ENCODE measurements at regions not wholly inside any gene's neighbourhood (a gene's known extent, or its start where the extent isn't known, plus 50 kb on each side); places are given as distances from the start of the nearest gene placed in this dataset.

- Histone ChIP-seq H3K4me1 (ENCODE audit: insufficient read depth, low read length) (no peaks in the 10 kb centered on the region), H4K20me1 (ENCODE audit: insufficient read depth, low read length) (no peaks in the 10 kb centered on the region), H3K79me2 (ENCODE audit: insufficient read depth, low read length) (no peaks in the 10 kb centered on the region), H3K27me3 (ENCODE audit: insufficient read depth, low read length) (no peaks in the 10 kb centered on the region), H2AFZ (ENCODE audit: low read length) (no peak overlapping the region), H3K4me3 (ENCODE audit: insufficient read depth, low read length) (no peak overlapping the region), H3K9me3 (ENCODE audit: low read depth, low read length) (no peaks in the 10 kb centered on the region), H3K4me2 (ENCODE audit: insufficient read depth, low read length) (no peak overlapping the region), H3K36me3 (ENCODE audit: insufficient read depth, low read length) (no peaks in the 10 kb centered on the region), H3K27ac (ENCODE audit: low read depth, low read length) (no peak overlapping the region)
- DNase-seq (ENCODE audit: insufficient read length, low spot score, missing footprints), result no peak
- TF ChIP-seq CTCF (IDR thresholded peaks at IDR 0.05; ENCODE audit: extremely low read depth, low read depth, low read length), result no peak
Measured at GRCh38 chr12:34298176-34298970, 276.1 kb downstream of the ALG10 start.

- Histone ChIP-seq H3K9me3 (ENCODE audit: low read depth, low read length) (no peaks in the 10 kb centered on the region), H3K4me2 (ENCODE audit: insufficient read depth, low read length) (no peak overlapping the region), H3K27me3 (ENCODE audit: insufficient read depth, low read length) (no peaks in the 10 kb centered on the region), H3K79me2 (ENCODE audit: insufficient read depth, low read length) (no peaks in the 10 kb centered on the region), H3K4me1 (ENCODE audit: insufficient read depth, low read length) (no peaks in the 10 kb centered on the region), H3K36me3 (ENCODE audit: insufficient read depth, low read length) (no peaks in the 10 kb centered on the region), H2AFZ (ENCODE audit: low read length) (no peak overlapping the region), H4K20me1 (ENCODE audit: insufficient read depth, low read length) (no peaks in the 10 kb centered on the region), H3K27ac (ENCODE audit: low read depth, low read length) (no peak overlapping the region), H3K4me3 (ENCODE audit: insufficient read depth, low read length) (no peak overlapping the region)
- DNase-seq (ENCODE audit: insufficient read length, low spot score, missing footprints), result no peak
- no peak for TF ChIP-seq CTCF (IDR thresholded peaks at IDR 0.05; ENCODE audit: extremely low read depth, low read depth, low read length)
Measured at GRCh38 chr12:34298971-34299801, 276.9 kb downstream of the ALG10 start.

GRCh38 chr12:34299802-34300193 lies 277.5 kb downstream of the ALG10 start:
- H3K4me3 ChIP-seq (ENCODE audit: insufficient read depth, low read length), result no peak overlapping the region
- TF ChIP-seq CTCF (IDR thresholded peaks at IDR 0.05; ENCODE audit: extremely low read depth, low read depth, low read length), result no peak
- no peak overlapping the region for H3K27ac ChIP-seq (ENCODE audit: low read depth, low read length)
- H3K27me3 ChIP-seq (ENCODE audit: insufficient read depth, low read length), result no peaks in the 10 kb centered on the region
- no peaks in the 10 kb centered on the region for H3K9me3 ChIP-seq (ENCODE audit: low read depth, low read length)
- no peak for DNase-seq (ENCODE audit: insufficient read length, low spot score, missing footprints)
- H3K4me2 ChIP-seq (ENCODE audit: insufficient read depth, low read length), result no peak overlapping the region
- H3K4me1 ChIP-seq (ENCODE audit: insufficient read depth, low read length), result no peaks in the 10 kb centered on the region
- H3K79me2 ChIP-seq (ENCODE audit: insufficient read depth, low read length), result no peaks in the 10 kb centered on the region
- H3K36me3 ChIP-seq (ENCODE audit: insufficient read depth, low read length), result no peaks in the 10 kb centered on the region
- H4K20me1 ChIP-seq (ENCODE audit: insufficient read depth, low read length), result no peaks in the 10 kb centered on the region
- no peak overlapping the region for H2AFZ ChIP-seq (ENCODE audit: low read length)
